MM.1S (cell line): ENCODE measurements at regions not wholly inside any gene's neighbourhood (a gene's known extent, or its start where the extent isn't known, plus 50 kb on each side); places are given as distances from the start of the nearest gene placed in this dataset.

Experiments used
- DNase-seq: peaks from one replicate; pipeline ENCODE4 v3.0.0-alpha.2; 2015
- H2AFZ ChIP-seq: fragments of 300-600 bp; sonication (generic); 2 replicates; pipeline ENCODE4 v1.6.0; 2016; ENCODE audit warnings: antibody characterized with exemption, low read length
- H3F3A ChIP-seq: fragments of 300-600 bp; sonication (generic); 2 replicates; pipeline ENCODE4 v1.6.1; 2016; ENCODE audit warnings: mild to moderate bottlenecking, antibody characterized with exemption, low read length, moderate library complexity, mixed read lengths; ENCODE audit not compliant: insufficient read depth
- H3K27ac ChIP-seq: fragments of 300-600 bp; sonication (generic); 2 replicates; pipeline ENCODE4 v1.5.1; 2016; ENCODE audit warnings: mild to moderate bottlenecking, low read length
- H3K27me3 ChIP-seq: fragments of 300-600 bp; sonication (generic); replicated peaks from 2 replicates; pipeline ENCODE4 v1.6.0; 2016; ENCODE audit warnings: low read length; ENCODE audit not compliant: insufficient read depth
- H3K36me3 ChIP-seq: fragments of 300-600 bp; sonication (generic); replicated peaks from 2 replicates; pipeline ENCODE4 v1.6.1; 2016; ENCODE audit warnings: mild to moderate bottlenecking, low read length, mixed read lengths; ENCODE audit not compliant: insufficient read depth
- H3K4me1 ChIP-seq: fragments of 300-600 bp; sonication (generic); 2 replicates; pipeline ENCODE4 v1.6.1; 2016; ENCODE audit warnings: low read length, mixed read lengths
- H3K4me2 ChIP-seq: fragments of 300-600 bp; sonication (generic); 2 replicates; pipeline ENCODE4 v1.6.0; 2016; ENCODE audit warnings: low read depth, low read length
- H3K4me3 ChIP-seq: fragments of 300-600 bp; sonication (generic); 2 replicates; pipeline ENCODE4 v1.5.1; 2016; ENCODE audit warnings: low read length, mixed read lengths
- H3K79me2 ChIP-seq: fragments of 300-600 bp; sonication (generic); 2 replicates; pipeline ENCODE4 v1.6.1; 2016; ENCODE audit warnings: mixed run types, low read length, mixed read lengths
- H3K9ac ChIP-seq: fragments of 300-600 bp; sonication (generic); 2 replicates; pipeline ENCODE4 v1.6.1; 2016; ENCODE audit warnings: low read length, mixed read lengths
- H3K9me2 ChIP-seq: fragments of 300-600 bp; sonication (generic); replicated peaks from 2 replicates; pipeline ENCODE4 v1.6.1; 2016; ENCODE audit warnings: mild to moderate bottlenecking, low read length, mixed read lengths; ENCODE audit not compliant: insufficient read depth
- H3K9me3 ChIP-seq: fragments of 300-600 bp; sonication (generic); replicated peaks from 2 replicates; pipeline ENCODE4 v1.6.1; 2016; ENCODE audit warnings: mild to moderate bottlenecking, low read length, mixed read lengths; ENCODE audit not compliant: insufficient read depth
- H4K20me1 ChIP-seq: fragments of 300-600 bp; sonication (generic); 2 replicates; pipeline ENCODE4 v1.6.1; 2016; ENCODE audit warnings: mild to moderate bottlenecking, low read length, moderate library complexity, mixed read lengths; ENCODE audit not compliant: insufficient read depth
- CTCF ChIP-seq: fragments of 300-600 bp; sonication (generic); IDR thresholded peaks from 2 replicates; pipeline ENCODE4 v1.5.1; 2016; ENCODE audit warnings: antibody characterized with exemption, low read length, mixed read lengths
- EZH2 ChIP-seq: fragments of 300-600 bp; sonication (generic); optimal IDR thresholded peaks from 2 replicates; pipeline ENCODE3; 2017; ENCODE audit warnings: low read depth, mild to moderate bottlenecking, antibody characterized with exemption, low read length, mixed read lengths
- EZH2phosphoT487 ChIP-seq: fragments of 300-600 bp; sonication (generic); IDR thresholded peaks from 2 replicates; pipeline ENCODE4 v1.6.1; 2018; ENCODE audit warnings: antibody characterized with exemption, low read length

- Histone ChIP-seq H3K27ac (no peak overlapping the region), H3F3A (no peaks in the 10 kb centered on the region), H3K4me3 (no peak overlapping the region), H3K4me2 (no peak overlapping the region), H3K4me1 (no peaks in the 10 kb centered on the region), H3K79me2 (no peaks in the 10 kb centered on the region), H3K9me2 (no peaks in the 10 kb centered on the region), H4K20me1 (no peaks in the 10 kb centered on the region), H3K9me3 (no peaks in the 10 kb centered on the region), H3K27me3 (peaks cover 13% of the 10 kb centered on the region; the same call in 1 of the 2 replicates), H2AFZ (no peak overlapping the region), H3K9ac (no peak overlapping the region), H3K36me3 (no peaks in the 10 kb centered on the region)
- DNase-seq, result no peak
- TF ChIP-seq CTCF (no peak), EZH2phosphoT487 (no peak), EZH2 (no peak)
Measured at GRCh38 chr7:156223935-156224832, 411.9 kb upstream of the SHH start.

GRCh38 chr7:156222611-156223010 lies 410.3 kb upstream of the SHH start:
- no peak for TF ChIP-seq CTCF
- no peak for TF ChIP-seq EZH2phosphoT487
- TF ChIP-seq EZH2, result no peak
- Histone ChIP-seq H3K9ac (no peak overlapping the region), H3K4me1 (no peaks in the 10 kb centered on the region), H3K4me3 (no peak overlapping the region), H3K27me3 (peaks cover 21% of the 10 kb centered on the region), H4K20me1 (no peaks in the 10 kb centered on the region), H3K27ac (no peak overlapping the region), H3K4me2 (no peak overlapping the region), H3K9me2 (no peaks in the 10 kb centered on the region), H3F3A (no peaks in the 10 kb centered on the region), H3K9me3 (no peaks in the 10 kb centered on the region), H3K36me3 (no peaks in the 10 kb centered on the region), H2AFZ (no peak overlapping the region), H3K79me2 (no peaks in the 10 kb centered on the region)
- DNase-seq, result no peak

GRCh38 chr7:156222151-156222550 lies 409.9 kb upstream of the SHH start:
- DNase-seq, result no peak
- Histone ChIP-seq H3K9me2 (no peaks in the 10 kb centered on the region), H3K4me1 (no peaks in the 10 kb centered on the region), H3K36me3 (no peaks in the 10 kb centered on the region), H3F3A (no peaks in the 10 kb centered on the region), H3K4me2 (no peak overlapping the region), H3K9ac (no peak overlapping the region), H3K79me2 (no peaks in the 10 kb centered on the region), H4K20me1 (no peaks in the 10 kb centered on the region), H3K27me3 (peaks cover 21% of the 10 kb centered on the region), H3K9me3 (no peaks in the 10 kb centered on the region), H3K4me3 (no peak overlapping the region), H2AFZ (no peak overlapping the region), H3K27ac (no peak overlapping the region)
- TF ChIP-seq CTCF, result no peak
- TF ChIP-seq EZH2, result no peak
- TF ChIP-seq EZH2phosphoT487, result no peak
